ENCODE measurements at regions not wholly inside any gene's neighbourhood (a gene's known extent, or its start where the extent isn't known, plus 50 kb on each side); places are given as distances from the start of the nearest gene placed in this dataset.

- Histone ChIP-seq H3K36me3 (ENCODE audit: control insufficient read depth, insufficient read depth, low read length) (no peaks in the 10 kb centered on the region), H3K27ac (ENCODE audit: insufficient read depth, low read depth, low read length, poor library complexity, severe bottlenecking) (no peak overlapping the region), H3K27me3 (ENCODE audit: control insufficient read depth, insufficient read depth, low read length, poor library complexity, severe bottlenecking) (no peaks in the 10 kb centered on the region), H3K4me3 (ENCODE audit: insufficient read depth, low read depth, low read length) (no peak overlapping the region), H3K9me3 (ENCODE audit: control insufficient read depth, low read length) (no peaks in the 10 kb centered on the region), H3K4me1 (ENCODE audit: control insufficient read depth, insufficient read depth, low read length) (no peaks in the 10 kb centered on the region)
- whole genome bisulfite sequencing, 2 experiments, result 93 to 94% methylated on average over 1 of the region's 1 CpG
These were observed 270.7 kb upstream of the MOCS1 start for GRCh38 chr6:40205004-40205403.

- Histone ChIP-seq H3K4me3 (ENCODE audit: insufficient read depth, low read depth, low read length) (no peak overlapping the region), H3K36me3 (ENCODE audit: control insufficient read depth, insufficient read depth, low read length) (no peaks in the 10 kb centered on the region), H3K27me3 (ENCODE audit: control insufficient read depth, insufficient read depth, low read length, poor library complexity, severe bottlenecking) (no peaks in the 10 kb centered on the region), H3K4me1 (ENCODE audit: control insufficient read depth, insufficient read depth, low read length) (no peaks in the 10 kb centered on the region), H3K9me3 (ENCODE audit: control insufficient read depth, low read length) (no peaks in the 10 kb centered on the region), H3K27ac (ENCODE audit: insufficient read depth, low read depth, low read length, poor library complexity, severe bottlenecking) (no peak overlapping the region)
- WGBS, 2 experiments, result 96% methylated on average over 5 of the region's 5 CpGs
These were observed 263.1 kb upstream of the MOCS1 start for GRCh38 chr6:40197371-40197770.

GRCh38 chr6:40196135-40196518 lies 261.9 kb upstream of the MOCS1 start:
- H3K9me3 ChIP-seq (ENCODE audit: control insufficient read depth, low read length), result no peaks in the 10 kb centered on the region
- 90 to 96% methylated on average over 4 of the region's 4 CpGs for WGBS, 2 experiments
- H3K36me3 ChIP-seq (ENCODE audit: control insufficient read depth, insufficient read depth, low read length), result no peaks in the 10 kb centered on the region
- H3K4me1 ChIP-seq (ENCODE audit: control insufficient read depth, insufficient read depth, low read length), result no peaks in the 10 kb centered on the region
- H3K27ac ChIP-seq (ENCODE audit: insufficient read depth, low read depth, low read length, poor library complexity, severe bottlenecking), result no peak overlapping the region
- no peak overlapping the region for H3K4me3 ChIP-seq (ENCODE audit: insufficient read depth, low read depth, low read length)
- H3K27me3 ChIP-seq (ENCODE audit: control insufficient read depth, insufficient read depth, low read length, poor library complexity, severe bottlenecking), result no peaks in the 10 kb centered on the region

- no peak overlapping the region for H3K4me3 ChIP-seq (ENCODE audit: insufficient read depth, low read depth, low read length)
- no peaks in the 10 kb centered on the region for H3K9me3 ChIP-seq (ENCODE audit: control insufficient read depth, low read length)
- no peaks in the 10 kb centered on the region for H3K36me3 ChIP-seq (ENCODE audit: control insufficient read depth, insufficient read depth, low read length)
- H3K27me3 ChIP-seq (ENCODE audit: control insufficient read depth, insufficient read depth, low read length, poor library complexity, severe bottlenecking), result no peaks in the 10 kb centered on the region
- WGBS, 2 experiments, result 91 to 93% methylated on average over 11 of the region's 11 CpGs
- no peaks in the 10 kb centered on the region for H3K4me1 ChIP-seq (ENCODE audit: control insufficient read depth, insufficient read depth, low read length)
- H3K27ac ChIP-seq (ENCODE audit: insufficient read depth, low read depth, low read length, poor library complexity, severe bottlenecking), result no peak overlapping the region
These were observed 261.3 kb upstream of the MOCS1 start for GRCh38 chr6:40195428-40196134.

DNA sequence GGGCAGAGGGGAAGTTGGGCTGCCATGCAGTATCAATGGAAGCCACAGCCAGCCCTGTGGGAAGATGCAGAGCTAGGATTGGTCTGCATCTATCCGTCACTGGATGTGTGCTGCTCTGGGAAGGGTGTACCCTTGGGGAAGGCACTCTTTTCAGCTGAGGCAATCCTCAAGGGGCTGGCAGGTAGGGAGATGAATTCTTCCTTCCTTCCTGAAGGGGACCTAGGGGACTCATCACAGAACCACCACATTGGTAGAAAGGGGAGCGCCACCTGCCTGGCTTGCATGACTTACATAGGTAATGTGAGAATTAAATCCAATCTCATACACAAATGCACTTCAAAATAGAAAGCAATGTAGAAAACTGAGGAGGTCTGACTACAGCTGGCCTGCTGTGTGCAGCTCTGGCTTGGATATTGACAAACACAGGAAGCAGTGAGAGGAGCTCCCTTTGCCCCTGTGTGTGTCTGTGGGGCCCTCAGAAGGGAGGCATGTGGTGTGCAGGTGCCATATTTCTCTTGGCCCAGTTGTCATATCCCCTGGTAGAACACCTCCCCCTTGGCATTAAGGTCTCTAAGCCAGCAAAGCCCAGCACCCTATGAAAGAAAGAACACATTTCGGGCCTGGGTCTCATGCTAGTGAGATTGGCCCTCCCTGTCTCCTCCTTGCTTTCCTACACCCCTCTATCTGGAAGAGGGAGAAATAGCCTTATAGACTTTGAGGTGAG lies 260.3 kb upstream of the MOCS1 start:
- Histone ChIP-seq H3K9me3 (ENCODE audit: control insufficient read depth, low read length) (no peaks in the 10 kb centered on the region), H3K27me3 (ENCODE audit: control insufficient read depth, insufficient read depth, low read length, poor library complexity, severe bottlenecking) (no peaks in the 10 kb centered on the region), H3K27ac (ENCODE audit: insufficient read depth, low read depth, low read length, poor library complexity, severe bottlenecking) (no peak overlapping the region), H3K4me3 (ENCODE audit: insufficient read depth, low read depth, low read length) (no peak overlapping the region), H3K4me1 (ENCODE audit: control insufficient read depth, insufficient read depth, low read length) (no peaks in the 10 kb centered on the region), H3K36me3 (ENCODE audit: control insufficient read depth, insufficient read depth, low read length) (no peaks in the 10 kb centered on the region)
- 60 to 69% methylated on average over 2 to 3 of the region's 3 CpGs for WGBS, 2 experiments

GRCh38 chr6:40192516-40192915 lies 258.3 kb upstream of the MOCS1 start:
- Histone ChIP-seq H3K4me1 (ENCODE audit: control insufficient read depth, insufficient read depth, low read length) (no peaks in the 10 kb centered on the region), H3K36me3 (ENCODE audit: control insufficient read depth, insufficient read depth, low read length) (no peaks in the 10 kb centered on the region), H3K27me3 (ENCODE audit: control insufficient read depth, insufficient read depth, low read length, poor library complexity, severe bottlenecking) (no peaks in the 10 kb centered on the region), H3K9me3 (ENCODE audit: control insufficient read depth, low read length) (no peaks in the 10 kb centered on the region), H3K27ac (ENCODE audit: insufficient read depth, low read depth, low read length, poor library complexity, severe bottlenecking) (no peak overlapping the region), H3K4me3 (ENCODE audit: insufficient read depth, low read depth, low read length) (no peak overlapping the region)
- WGBS, 2 experiments, result 86 to 93% methylated on average over 4 of the region's 4 CpGs

- Histone ChIP-seq H3K27me3 (ENCODE audit: control insufficient read depth, insufficient read depth, low read length, poor library complexity, severe bottlenecking) (no peaks in the 10 kb centered on the region), H3K36me3 (ENCODE audit: control insufficient read depth, insufficient read depth, low read length) (no peaks in the 10 kb centered on the region), H3K27ac (ENCODE audit: insufficient read depth, low read depth, low read length, poor library complexity, severe bottlenecking) (no peak overlapping the region), H3K4me3 (ENCODE audit: insufficient read depth, low read depth, low read length) (no peak overlapping the region), H3K4me1 (ENCODE audit: control insufficient read depth, insufficient read depth, low read length) (no peaks in the 10 kb centered on the region), H3K9me3 (ENCODE audit: control insufficient read depth, low read length) (peaks cover 2% of the 10 kb centered on the region)
- WGBS, 2 experiments, result 90 to 96% methylated on average over 1 of the region's 1 CpG
These were observed 254.7 kb upstream of the MOCS1 start for GRCh38 chr6:40188931-40189330.

GRCh38 chr6:40187535-40188144 lies 253.4 kb upstream of the MOCS1 start:
- WGBS, 2 experiments, result 78 to 79% methylated on average over 5 of the region's 5 CpGs
- H3K4me1 ChIP-seq (ENCODE audit: control insufficient read depth, insufficient read depth, low read length), result no peaks in the 10 kb centered on the region
- no peak overlapping the region for H3K4me3 ChIP-seq (ENCODE audit: insufficient read depth, low read depth, low read length)
- H3K27ac ChIP-seq (ENCODE audit: insufficient read depth, low read depth, low read length, poor library complexity, severe bottlenecking), result no peak overlapping the region
- no peaks in the 10 kb centered on the region for H3K27me3 ChIP-seq (ENCODE audit: control insufficient read depth, insufficient read depth, low read length, poor library complexity, severe bottlenecking)
- H3K9me3 ChIP-seq (ENCODE audit: control insufficient read depth, low read length), result peaks cover 2% of the 10 kb centered on the region
- H3K36me3 ChIP-seq (ENCODE audit: control insufficient read depth, insufficient read depth, low read length), result no peaks in the 10 kb centered on the region

- Histone ChIP-seq H3K36me3 (ENCODE audit: control insufficient read depth, insufficient read depth, low read length) (no peaks in the 10 kb centered on the region), H3K9me3 (ENCODE audit: control insufficient read depth, low read length) (peaks cover 2% of the 10 kb centered on the region), H3K4me1 (ENCODE audit: control insufficient read depth, insufficient read depth, low read length) (no peaks in the 10 kb centered on the region), H3K27me3 (ENCODE audit: control insufficient read depth, insufficient read depth, low read length, poor library complexity, severe bottlenecking) (no peaks in the 10 kb centered on the region), H3K4me3 (ENCODE audit: insufficient read depth, low read depth, low read length) (no peak overlapping the region), H3K27ac (ENCODE audit: insufficient read depth, low read depth, low read length, poor library complexity, severe bottlenecking) (no peak overlapping the region)
- 93 to 100% methylated on average over 1 of the region's 1 CpG for WGBS, 2 experiments
These were observed 251.2 kb upstream of the MOCS1 start for GRCh38 chr6:40185486-40185885.

- H3K27me3 ChIP-seq (ENCODE audit: control insufficient read depth, insufficient read depth, low read length, poor library complexity, severe bottlenecking), result no peaks in the 10 kb centered on the region
- H3K27ac ChIP-seq (ENCODE audit: insufficient read depth, low read depth, low read length, poor library complexity, severe bottlenecking), result no peak overlapping the region
- 95 to 98% methylated on average over 4 of the region's 4 CpGs for WGBS, 2 experiments
- no peak overlapping the region for H3K4me3 ChIP-seq (ENCODE audit: insufficient read depth, low read depth, low read length)
- peaks cover 2% of the 10 kb centered on the region for H3K9me3 ChIP-seq (ENCODE audit: control insufficient read depth, low read length)
- no peaks in the 10 kb centered on the region for H3K36me3 ChIP-seq (ENCODE audit: control insufficient read depth, insufficient read depth, low read length)
- no peaks in the 10 kb centered on the region for H3K4me1 ChIP-seq (ENCODE audit: control insufficient read depth, insufficient read depth, low read length)
These were observed 249.6 kb upstream of the MOCS1 start for GRCh38 chr6:40183902-40184301.

Measured in ectodermal cell (in vitro differentiated cells).